ENCODE measurements at regions not wholly inside any gene's neighbourhood (a gene's known extent, or its start where the extent isn't known, plus 50 kb on each side); places are given as distances from the start of the nearest gene placed in this dataset.
"Not testable (repeated sequence)": the region's sequence is repeated elsewhere in the genome, so short reads cannot be mapped to it uniquely, and the experiment has no call there.

DNA sequence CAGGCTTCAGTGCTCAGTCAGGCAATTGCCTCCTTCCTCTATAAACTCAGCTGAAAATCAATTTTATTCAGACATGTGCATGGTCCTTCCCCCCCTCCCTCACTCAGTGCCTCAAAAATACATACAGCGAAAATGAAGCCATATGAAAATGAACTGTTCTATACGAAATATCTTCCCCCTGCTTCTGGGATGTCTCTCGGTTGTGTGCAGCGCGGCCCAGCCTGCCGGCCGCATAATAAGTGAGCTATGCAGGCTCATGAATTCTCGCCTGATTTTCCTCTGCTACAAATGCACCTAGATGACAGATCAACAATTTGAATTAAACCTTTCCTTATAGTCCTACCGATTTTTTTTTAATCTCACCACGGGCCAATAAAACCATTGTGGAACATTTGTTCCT lies 252.9 kb downstream of the CRLF2 start:
- Histone ChIP-seq H3K9ac (ENCODE audit: low read depth in 1 of 2, low read length in 2 of 2) (no peak overlapping the region), H3K9me3 (ENCODE audit: control insufficient read depth in 2 of 2, low read length in 2 of 2) (peaks cover 0 to 11% of the 10 kb centered on the region in 2 donors), H3K36me3 (ENCODE audit: control insufficient read depth in 2 of 2, insufficient read depth in 2 of 2, low read length in 2 of 2) (no peaks in the 10 kb centered on the region), H3K27ac (ENCODE audit: low read depth in 2 of 2, low read length in 2 of 2) (no peak overlapping the region), H3K4me3 (ENCODE audit: low read length in 2 of 2) (no peak overlapping the region), H3K27me3 (ENCODE audit: control insufficient read depth in 2 of 2, insufficient read depth in 2 of 2, low read length in 2 of 2) (no peaks in the 10 kb centered on the region), H3K4me1 (ENCODE audit: control insufficient read depth in 2 of 2, insufficient read depth in 2 of 2, low read length in 2 of 2) (no peaks in the 10 kb centered on the region)

GRCh38 chrX:955168-955781 lies 257.2 kb downstream of the CRLF2 start:
- H3K9ac ChIP-seq (ENCODE audit: low read depth in 1 of 2, low read length in 2 of 2); H3K36me3 ChIP-seq (ENCODE audit: control insufficient read depth in 2 of 2, insufficient read depth in 2 of 2, low read length in 2 of 2); H3K27ac ChIP-seq (ENCODE audit: low read depth in 2 of 2, low read length in 2 of 2); H3K4me3 ChIP-seq (ENCODE audit: low read length in 2 of 2); H3K27me3 ChIP-seq (ENCODE audit: control insufficient read depth in 2 of 2, insufficient read depth in 2 of 2, low read length in 2 of 2); H3K4me1 ChIP-seq (ENCODE audit: control insufficient read depth in 2 of 2, insufficient read depth in 2 of 2, low read length in 2 of 2): not testable (repeated sequence)
- H3K9me3 ChIP-seq (ENCODE audit: control insufficient read depth in 2 of 2, low read length in 2 of 2): peaks cover 0 to 14% of the 10 kb centered on the region in 2 donors

DNA sequence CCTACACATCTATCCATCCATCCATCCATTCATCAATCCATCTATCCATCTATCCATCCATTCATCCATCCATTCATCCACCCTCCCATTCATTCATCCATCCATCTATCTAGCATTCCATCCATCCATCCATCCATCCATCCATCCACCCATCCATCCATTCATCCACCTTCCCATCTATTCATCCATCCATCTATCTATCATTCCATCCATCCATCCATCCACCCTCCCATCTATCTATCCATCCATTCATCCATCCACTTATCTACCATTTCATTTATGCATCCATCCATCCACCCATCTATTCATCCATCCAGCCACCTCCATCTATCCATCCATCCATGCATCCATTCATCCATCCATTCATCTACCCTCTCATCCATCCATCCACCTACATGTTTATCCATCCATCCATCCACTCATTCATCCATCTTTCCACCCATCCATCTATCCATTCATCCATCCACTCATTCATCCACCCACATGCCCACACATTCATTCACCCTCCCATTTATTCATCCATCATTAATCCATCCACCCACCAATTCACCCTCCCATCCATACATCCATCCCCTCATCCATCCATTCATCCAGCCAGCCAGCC lies 258.5 kb downstream of the CRLF2 start:
- Histone ChIP-seq H3K9me3 (ENCODE audit: control insufficient read depth in 2 of 2, low read length in 2 of 2) (peaks cover 0 to 14% of the 10 kb centered on the region in 2 donors), H3K4me1 (ENCODE audit: control insufficient read depth in 2 of 2, insufficient read depth in 2 of 2, low read length in 2 of 2) (no peaks in the 10 kb centered on the region), H3K9ac (ENCODE audit: low read depth in 1 of 2, low read length in 2 of 2) (no peak overlapping the region), H3K36me3 (ENCODE audit: control insufficient read depth in 2 of 2, insufficient read depth in 2 of 2, low read length in 2 of 2) (no peaks in the 10 kb centered on the region), H3K4me3 (ENCODE audit: low read length in 2 of 2) (no peak overlapping the region), H3K27ac (ENCODE audit: low read depth in 2 of 2, low read length in 2 of 2) (no peak overlapping the region), H3K27me3 (ENCODE audit: control insufficient read depth in 2 of 2, insufficient read depth in 2 of 2, low read length in 2 of 2) (no peaks in the 10 kb centered on the region)

DNA sequence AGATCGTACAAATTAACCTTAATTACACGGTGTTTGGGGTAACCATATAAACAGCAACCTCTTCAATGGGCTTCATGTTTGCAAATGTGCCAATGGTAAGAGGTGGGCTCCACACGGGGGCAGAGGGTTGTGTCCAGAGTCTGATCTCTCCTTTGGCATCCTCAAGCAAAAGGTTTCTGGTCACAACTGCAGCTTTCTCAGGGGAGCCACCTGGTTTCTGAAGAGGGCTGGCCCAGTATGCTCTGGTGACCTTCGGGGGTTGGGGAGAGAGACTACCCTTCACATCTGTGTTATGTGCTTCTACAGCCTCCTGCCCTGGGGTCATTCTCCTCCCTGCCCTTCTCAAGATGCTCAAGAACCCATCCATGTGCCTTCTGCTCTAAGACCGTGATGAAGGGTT lies 259.6 kb downstream of the CRLF2 start:
- no peak overlapping the region for H3K4me3 ChIP-seq (ENCODE audit: low read length in 2 of 2)
- no peak overlapping the region for H3K27ac ChIP-seq (ENCODE audit: low read depth in 2 of 2, low read length in 2 of 2)
- H3K9ac ChIP-seq (ENCODE audit: low read depth in 1 of 2, low read length in 2 of 2): no peak overlapping the region
- H3K4me1 ChIP-seq (ENCODE audit: control insufficient read depth in 2 of 2, insufficient read depth in 2 of 2, low read length in 2 of 2): no peaks in the 10 kb centered on the region
- no peaks in the 10 kb centered on the region for H3K36me3 ChIP-seq (ENCODE audit: control insufficient read depth in 2 of 2, insufficient read depth in 2 of 2, low read length in 2 of 2)
- peaks cover 0 to 14% of the 10 kb centered on the region in 2 donors for H3K9me3 ChIP-seq (ENCODE audit: control insufficient read depth in 2 of 2, low read length in 2 of 2)
- H3K27me3 ChIP-seq (ENCODE audit: control insufficient read depth in 2 of 2, insufficient read depth in 2 of 2, low read length in 2 of 2): no peaks in the 10 kb centered on the region

DNA sequence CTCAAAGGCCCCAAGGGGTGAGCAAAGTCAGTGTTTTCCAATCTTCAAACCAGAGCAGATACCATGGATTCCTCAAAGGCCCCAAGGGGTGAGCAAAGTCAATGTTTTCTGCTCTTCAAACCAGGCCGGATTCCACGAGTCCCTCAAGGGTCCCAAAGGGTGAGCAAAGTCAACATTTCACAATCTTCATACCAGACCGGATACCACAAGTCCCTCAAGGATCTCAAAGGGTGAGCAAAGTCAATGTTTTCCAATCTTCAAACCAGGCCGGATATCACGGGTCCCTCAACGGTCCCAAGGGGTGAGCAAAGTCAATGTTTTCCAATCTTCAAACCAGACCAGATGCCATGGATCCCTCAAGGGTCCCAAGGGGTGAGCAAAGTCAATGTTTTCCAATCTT lies 265.2 kb downstream of the CRLF2 start:
- not testable (repeated sequence) for H3K9me3 ChIP-seq (ENCODE audit: control insufficient read depth in 2 of 2, low read length in 2 of 2); H3K27ac ChIP-seq (ENCODE audit: low read depth in 2 of 2, low read length in 2 of 2); H3K4me3 ChIP-seq (ENCODE audit: low read length in 2 of 2); H3K27me3 ChIP-seq (ENCODE audit: control insufficient read depth in 2 of 2, insufficient read depth in 2 of 2, low read length in 2 of 2); H3K4me1 ChIP-seq (ENCODE audit: control insufficient read depth in 2 of 2, insufficient read depth in 2 of 2, low read length in 2 of 2); H3K9ac ChIP-seq (ENCODE audit: low read depth in 1 of 2, low read length in 2 of 2); H3K36me3 ChIP-seq (ENCODE audit: control insufficient read depth in 2 of 2, insufficient read depth in 2 of 2, low read length in 2 of 2)

DNA sequence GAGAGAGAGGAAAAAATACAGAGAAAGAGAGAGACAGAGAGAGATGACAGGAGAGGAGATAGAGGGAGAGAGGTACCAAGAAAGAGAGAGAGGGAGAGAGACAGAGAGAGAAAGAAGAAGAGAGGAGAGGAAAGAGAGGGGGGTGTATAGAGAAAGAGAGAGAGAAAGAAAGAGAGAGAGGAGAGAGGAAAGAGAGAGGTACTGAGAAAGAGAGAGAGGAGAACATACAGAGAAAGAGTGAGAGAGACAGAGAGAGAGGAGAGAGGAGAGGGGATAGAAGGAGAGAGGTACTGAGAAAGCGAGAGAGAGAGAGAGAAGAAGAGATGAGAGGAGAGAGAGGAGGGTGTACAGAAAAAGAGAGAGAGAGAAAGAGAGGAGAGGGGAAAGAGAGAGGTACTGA lies 269.4 kb downstream of the CRLF2 start:
- no peaks in the 10 kb centered on the region for H3K9me3 ChIP-seq (ENCODE audit: control insufficient read depth in 2 of 2, low read length in 2 of 2)
- no peaks in the 10 kb centered on the region for H3K27me3 ChIP-seq (ENCODE audit: control insufficient read depth in 2 of 2, insufficient read depth in 2 of 2, low read length in 2 of 2)
- H3K27ac ChIP-seq (ENCODE audit: low read depth in 2 of 2, low read length in 2 of 2): no peak overlapping the region

DNA sequence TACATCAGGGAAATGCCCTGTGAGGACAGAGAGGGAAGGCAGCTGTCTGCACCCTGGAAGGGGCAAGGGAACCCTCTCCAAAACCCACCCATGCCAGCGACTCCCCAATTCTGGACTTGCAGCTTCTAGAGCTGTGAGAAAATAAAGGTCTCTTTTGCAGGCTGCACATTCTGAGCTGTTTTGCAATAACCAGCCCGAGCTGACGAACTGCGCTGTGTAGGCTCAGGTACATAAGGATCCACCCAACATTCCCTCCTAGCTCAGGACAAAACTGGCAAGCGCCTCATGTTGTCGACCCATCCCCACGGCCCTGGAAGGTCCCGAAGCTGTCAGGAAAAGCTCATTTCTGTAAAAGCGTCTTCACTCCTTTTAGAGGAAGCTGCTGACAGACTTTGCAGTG lies 271.8 kb downstream of the CRLF2 start:
- no peak overlapping the region for H3K4me3 ChIP-seq (ENCODE audit: low read length in 2 of 2)
- no peak overlapping the region for H3K9ac ChIP-seq (ENCODE audit: low read depth in 1 of 2, low read length in 2 of 2)
- H3K36me3 ChIP-seq (ENCODE audit: control insufficient read depth in 2 of 2, insufficient read depth in 2 of 2, low read length in 2 of 2): no peaks in the 10 kb centered on the region
- no peaks in the 10 kb centered on the region for H3K4me1 ChIP-seq (ENCODE audit: control insufficient read depth in 2 of 2, insufficient read depth in 2 of 2, low read length in 2 of 2)
- H3K27ac ChIP-seq (ENCODE audit: low read depth in 2 of 2, low read length in 2 of 2): no peak overlapping the region
- no peaks in the 10 kb centered on the region for H3K9me3 ChIP-seq (ENCODE audit: control insufficient read depth in 2 of 2, low read length in 2 of 2)
- no peaks in the 10 kb centered on the region for H3K27me3 ChIP-seq (ENCODE audit: control insufficient read depth in 2 of 2, insufficient read depth in 2 of 2, low read length in 2 of 2)

More for the DNA sequence above, 269.4 kb downstream of the CRLF2 start:
- no peak overlapping the region for H3K9ac ChIP-seq (ENCODE audit: low read depth in 1 of 2, low read length in 2 of 2)
- no peak overlapping the region for H3K4me3 ChIP-seq (ENCODE audit: low read length in 2 of 2)
- H3K4me1 ChIP-seq (ENCODE audit: control insufficient read depth in 2 of 2, insufficient read depth in 2 of 2, low read length in 2 of 2): no peaks in the 10 kb centered on the region
- H3K36me3 ChIP-seq (ENCODE audit: control insufficient read depth in 2 of 2, insufficient read depth in 2 of 2, low read length in 2 of 2): no peaks in the 10 kb centered on the region

DNA sequence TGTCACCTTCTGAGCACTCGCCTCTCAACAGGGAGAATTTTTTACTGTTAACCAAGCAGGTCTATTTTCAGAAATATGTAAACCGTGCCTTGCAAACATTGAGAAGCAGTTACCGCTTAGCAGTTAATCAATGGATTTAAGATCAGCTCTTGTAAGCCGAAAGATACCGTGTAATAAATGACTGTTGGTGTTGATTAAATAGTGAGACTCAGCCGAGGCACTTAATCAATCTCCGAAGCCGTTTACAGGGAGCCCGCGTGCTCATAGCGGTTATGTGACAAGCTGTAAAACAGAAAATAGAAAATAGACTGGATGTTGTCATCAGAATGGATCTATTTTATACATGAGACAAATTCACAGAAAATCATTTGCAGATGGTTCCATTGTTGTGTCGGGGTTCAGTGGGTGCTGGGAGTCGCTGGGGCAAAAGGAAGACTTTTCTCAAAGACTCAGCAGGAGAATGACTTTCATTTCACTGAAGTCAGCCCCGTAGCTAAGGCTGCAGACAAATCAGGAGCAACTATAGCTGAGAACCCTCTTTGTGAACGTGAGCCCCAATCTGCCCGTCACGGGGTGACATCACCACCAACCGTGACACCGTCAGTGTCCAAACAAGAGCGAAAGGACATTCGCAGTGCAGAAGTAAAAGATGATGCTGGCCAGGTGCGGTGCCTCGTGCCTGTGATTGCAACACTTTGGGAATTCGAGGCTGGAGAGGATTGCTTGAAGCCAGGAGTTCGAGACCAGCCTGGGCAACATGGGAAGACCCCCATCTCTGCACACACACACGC lies 275.3 kb downstream of the CRLF2 start:
- H3K27me3 ChIP-seq (ENCODE audit: control insufficient read depth in 2 of 2, insufficient read depth in 2 of 2, low read length in 2 of 2): no peaks in the 10 kb centered on the region
- no peaks in the 10 kb centered on the region for H3K9me3 ChIP-seq (ENCODE audit: control insufficient read depth in 2 of 2, low read length in 2 of 2)
- H3K4me1 ChIP-seq (ENCODE audit: control insufficient read depth in 2 of 2, insufficient read depth in 2 of 2, low read length in 2 of 2): no peaks in the 10 kb centered on the region
- H3K36me3 ChIP-seq (ENCODE audit: control insufficient read depth in 2 of 2, insufficient read depth in 2 of 2, low read length in 2 of 2): no peaks in the 10 kb centered on the region
- H3K9ac ChIP-seq (ENCODE audit: low read depth in 1 of 2, low read length in 2 of 2): no peak overlapping the region
- no peak overlapping the region for H3K4me3 ChIP-seq (ENCODE audit: low read length in 2 of 2)
- no peak overlapping the region for H3K27ac ChIP-seq (ENCODE audit: low read depth in 2 of 2, low read length in 2 of 2)

DNA sequence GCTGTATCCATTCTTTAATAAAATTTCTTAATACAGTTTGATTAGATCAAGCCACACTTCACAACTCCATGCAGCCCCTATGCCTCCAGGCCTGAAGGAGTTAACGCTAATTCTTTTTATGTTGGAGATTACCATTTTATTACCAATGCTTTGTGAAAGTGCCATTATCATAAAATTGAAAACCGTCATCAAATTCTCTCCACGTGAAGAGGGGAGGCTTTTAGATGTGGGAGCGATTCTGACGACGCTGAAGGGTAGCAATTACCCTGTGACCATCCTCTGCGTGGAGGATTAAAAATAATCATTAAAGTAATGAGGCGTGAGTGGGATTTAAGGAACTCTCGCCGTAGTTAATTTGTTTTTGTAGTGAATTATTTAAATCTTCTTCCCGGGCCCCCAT lies 278.8 kb downstream of the CRLF2 start:
- Histone ChIP-seq H3K27me3 (ENCODE audit: control insufficient read depth in 2 of 2, insufficient read depth in 2 of 2, low read length in 2 of 2) (no peaks in the 10 kb centered on the region), H3K9me3 (ENCODE audit: control insufficient read depth in 2 of 2, low read length in 2 of 2) (no peaks in the 10 kb centered on the region), H3K4me1 (ENCODE audit: control insufficient read depth in 2 of 2, insufficient read depth in 2 of 2, low read length in 2 of 2) (no peaks in the 10 kb centered on the region), H3K4me3 (ENCODE audit: low read length in 2 of 2) (no peak overlapping the region), H3K27ac (ENCODE audit: low read depth in 2 of 2, low read length in 2 of 2) (no peak overlapping the region), H3K36me3 (ENCODE audit: control insufficient read depth in 2 of 2, insufficient read depth in 2 of 2, low read length in 2 of 2) (no peaks in the 10 kb centered on the region), H3K9ac (ENCODE audit: low read depth in 1 of 2, low read length in 2 of 2) (no peak overlapping the region)

DNA sequence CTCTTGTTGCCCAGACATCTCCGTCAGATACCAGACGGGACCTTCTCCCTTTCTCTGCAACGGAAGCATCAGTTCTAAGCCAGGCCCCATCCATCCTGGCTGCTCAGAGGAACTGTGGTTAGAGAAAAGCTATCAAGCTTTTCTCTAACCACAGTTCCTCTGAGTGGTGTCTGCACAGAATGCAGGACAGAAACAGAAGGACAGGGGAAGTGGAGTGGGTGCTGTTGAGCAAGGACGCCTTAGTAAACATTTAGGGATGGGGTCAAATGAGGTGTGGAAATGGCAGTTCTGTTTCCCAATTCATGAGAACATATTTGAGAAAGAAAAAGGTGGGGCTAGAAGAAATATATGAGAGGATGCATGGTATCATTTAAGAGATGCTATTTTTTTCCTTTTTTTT lies 283.8 kb downstream of the CRLF2 start:
- H3K36me3 ChIP-seq (ENCODE audit: control insufficient read depth in 2 of 2, insufficient read depth in 2 of 2, low read length in 2 of 2): no peaks in the 10 kb centered on the region
- H3K4me1 ChIP-seq (ENCODE audit: control insufficient read depth in 2 of 2, insufficient read depth in 2 of 2, low read length in 2 of 2): no peaks in the 10 kb centered on the region
- H3K9me3 ChIP-seq (ENCODE audit: control insufficient read depth in 2 of 2, low read length in 2 of 2): no peaks in the 10 kb centered on the region
- H3K27ac ChIP-seq (ENCODE audit: low read depth in 2 of 2, low read length in 2 of 2): no peak overlapping the region
- no peak overlapping the region for H3K4me3 ChIP-seq (ENCODE audit: low read length in 2 of 2)
- H3K9ac ChIP-seq (ENCODE audit: low read depth in 1 of 2, low read length in 2 of 2): no peak overlapping the region
- H3K27me3 ChIP-seq (ENCODE audit: control insufficient read depth in 2 of 2, insufficient read depth in 2 of 2, low read length in 2 of 2): no peaks in the 10 kb centered on the region
